BE2C (cell line): ENCODE measurements at regions not wholly inside any gene's neighbourhood (a gene's known extent, or its start where the extent isn't known, plus 50 kb on each side); places are given as distances from the start of the nearest gene placed in this dataset.

ENCODE experiments used
- DNase-seq: peaks from one replicate; pipeline ENCODE4 v3.0.0-alpha.2; 2020
- H3K27me3 ChIP-seq: fragments of 250-450 bp; sonication (Bioruptor Pico); 2 replicates; pipeline ENCODE4 v1.5.1; 2020; ENCODE audit warnings: mild to moderate bottlenecking
- H3K36me3 ChIP-seq: fragments of 250-450 bp; sonication (Bioruptor Pico); 2 replicates; pipeline ENCODE4 v1.5.1; 2020; ENCODE audit warnings: mild to moderate bottlenecking
- H3K4me1 ChIP-seq: fragments of 250-450 bp; sonication (Bioruptor Pico); 2 replicates; pipeline ENCODE4 v1.5.1; 2020
- H3K4me3 ChIP-seq: 2 replicates; pipeline ENCODE4 v1.5.1; 2011; ENCODE audit warnings: low read depth, low read length
- H3K9me3 ChIP-seq: fragments of 250-450 bp; sonication (Bioruptor Pico); 2 replicates; pipeline ENCODE4 v1.5.1; 2020
- CTCF ChIP-seq: IDR thresholded peaks from 2 replicates; pipeline ENCODE4 v1.5.1; 2012; ENCODE audit warnings: mild to moderate bottlenecking, low read depth, low read length

- H3K4me3 ChIP-seq, result no peak overlapping the region
- no peaks in the 10 kb centered on the region for H3K36me3 ChIP-seq
- H3K27me3 ChIP-seq, result no peaks in the 10 kb centered on the region
- no peak for DNase-seq
- no peaks in the 10 kb centered on the region for H3K9me3 ChIP-seq
- H3K4me1 ChIP-seq, result no peaks in the 10 kb centered on the region
- no peak for TF ChIP-seq CTCF
These were observed 99.1 kb upstream of the COL3A1 start for GRCh38 chr2:188875104-188875503.

- Histone ChIP-seq H3K4me1 (no peaks in the 10 kb centered on the region), H3K4me3 (no peak overlapping the region), H3K9me3 (no peaks in the 10 kb centered on the region), H3K36me3 (no peaks in the 10 kb centered on the region), H3K27me3 (no peaks in the 10 kb centered on the region)
- no peak for DNase-seq
- no peak for TF ChIP-seq CTCF
These were observed 95.5 kb upstream of the COL3A1 start for GRCh38 chr2:188878716-188879115.

GRCh38 chr2:188880740-188881139 lies 93.4 kb upstream of the COL3A1 start:
- H3K36me3 ChIP-seq, result no peaks in the 10 kb centered on the region
- H3K9me3 ChIP-seq, result no peaks in the 10 kb centered on the region
- H3K27me3 ChIP-seq, result no peaks in the 10 kb centered on the region
- no peak overlapping the region for H3K4me3 ChIP-seq
- no peak for DNase-seq
- no peak for TF ChIP-seq CTCF
- H3K4me1 ChIP-seq, result no peaks in the 10 kb centered on the region

- TF ChIP-seq CTCF, result no peak
- Histone ChIP-seq H3K9me3 (no peaks in the 10 kb centered on the region), H3K36me3 (no peaks in the 10 kb centered on the region), H3K27me3 (no peaks in the 10 kb centered on the region), H3K4me1 (no peaks in the 10 kb centered on the region), H3K4me3 (no peak overlapping the region)
- no peak for DNase-seq
These were observed 92.7 kb upstream of the COL3A1 start for GRCh38 chr2:188881434-188881833.

GRCh38 chr2:188884046-188884445 lies 90.1 kb upstream of the COL3A1 start:
- Histone ChIP-seq H3K4me1 (no peaks in the 10 kb centered on the region), H3K9me3 (no peaks in the 10 kb centered on the region), H3K4me3 (no peak overlapping the region), H3K36me3 (no peaks in the 10 kb centered on the region), H3K27me3 (no peaks in the 10 kb centered on the region)
- TF ChIP-seq CTCF, result no peak
- DNase-seq, result no peak

- Histone ChIP-seq H3K9me3 (no peaks in the 10 kb centered on the region), H3K27me3 (no peaks in the 10 kb centered on the region), H3K4me3 (no peak overlapping the region), H3K4me1 (no peaks in the 10 kb centered on the region), H3K36me3 (no peaks in the 10 kb centered on the region)
- no peak for TF ChIP-seq CTCF
- DNase-seq, result no peak
These were observed 89.7 kb upstream of the COL3A1 start for GRCh38 chr2:188884517-188884916.
